Trophoblast cell (in vitro differentiated cells and primary cell): ENCODE measurements at regions not wholly inside any gene's neighbourhood (a gene's known extent, or its start where the extent isn't known, plus 50 kb on each side); places are given as distances from the start of the nearest gene placed in this dataset.

ENCODE experiments used
- DNase-seq, 2 donors: peaks; one replicate each; pipeline ENCODE4 v3.0.0-alpha.2; 2016
- H2AFZ ChIP-seq: 2 replicates; pipeline ENCODE4 v1.6.1; 2013; ENCODE audit warnings: low read length, moderate library complexity, mild to moderate bottlenecking; ENCODE audit not compliant: insufficient read depth, poor library complexity
- H2AK5ac ChIP-seq: 2 replicates; pipeline ENCODE4 v1.6.1; 2013; ENCODE audit warnings: mild to moderate bottlenecking, low read length
- H2BK120ac ChIP-seq: 2 replicates; pipeline ENCODE4 v1.6.1; 2013; ENCODE audit warnings: low read length, mild to moderate bottlenecking, moderate library complexity; ENCODE audit not compliant: insufficient read depth, poor library complexity
- H2BK12ac ChIP-seq: 2 replicates; pipeline ENCODE4 v1.6.1; 2013; ENCODE audit warnings: mild to moderate bottlenecking, low read length, moderate library complexity
- H2BK5ac ChIP-seq: 2 replicates; pipeline ENCODE4 v1.6.1; 2013; ENCODE audit warnings: low read length, low read depth, moderate library complexity, mild to moderate bottlenecking; ENCODE audit not compliant: poor library complexity
- H3K14ac ChIP-seq: 2 replicates; pipeline ENCODE4 v1.6.1; 2013; ENCODE audit warnings: mild to moderate bottlenecking, low read length
- H3K18ac ChIP-seq: 2 replicates; pipeline ENCODE4 v1.6.1; 2013; ENCODE audit warnings: mild to moderate bottlenecking, low read length
- H3K23ac ChIP-seq: 2 replicates; pipeline ENCODE4 v1.6.1; 2013; ENCODE audit warnings: low read length
- H3K27ac ChIP-seq: 2 replicates; pipeline ENCODE4 v1.5.1; 2013; ENCODE audit warnings: low read depth, mild to moderate bottlenecking, inconsistent platforms, low read length, moderate library complexity
- H3K27me3 ChIP-seq: 2 replicates; pipeline ENCODE4 v1.6.1; 2013; ENCODE audit warnings: inconsistent platforms, mild to moderate bottlenecking, low read length, moderate library complexity; ENCODE audit not compliant: insufficient read depth
- H3K36me3 ChIP-seq, 2 experiments: 1 replicate in 1 of 2; 2 replicates in 1 of 2; pipeline ENCODE4 v1.6.1; 2013; ENCODE audit warnings: low read length in 2 of 2, mild to moderate bottlenecking in 2 of 2, moderate library complexity in 1 of 2; ENCODE audit not compliant: insufficient read depth in 2 of 2, control insufficient read depth in 1 of 2
- H3K4ac ChIP-seq: 2 replicates; pipeline ENCODE4 v1.6.1; 2013; ENCODE audit warnings: low read depth, mild to moderate bottlenecking, low read length, moderate library complexity
- H3K4me1 ChIP-seq, 2 experiments: 1 replicate in 1 of 2; 2 replicates in 1 of 2; pipeline ENCODE4 v1.6.1; 2013; ENCODE audit warnings: low read length in 2 of 2, mild to moderate bottlenecking in 2 of 2, moderate library complexity in 1 of 2; ENCODE audit not compliant: insufficient read depth in 2 of 2, control insufficient read depth in 1 of 2
- H3K4me2 ChIP-seq: 2 replicates; pipeline ENCODE4 v1.6.1; 2013; ENCODE audit warnings: inconsistent platforms, mild to moderate bottlenecking, low read length, moderate library complexity
- H3K4me3 ChIP-seq: 2 replicates; pipeline ENCODE4 v1.5.1; 2013; ENCODE audit warnings: mild to moderate bottlenecking, low read depth, low read length, inconsistent platforms
- H3K79me1 ChIP-seq: one replicate; pipeline ENCODE4 v1.6.1; 2013; ENCODE audit warnings: low read length
- H3K79me2 ChIP-seq: 2 replicates; pipeline ENCODE4 v1.6.1; 2013; ENCODE audit warnings: low read length, mild to moderate bottlenecking; ENCODE audit not compliant: control insufficient read depth, insufficient read depth, poor library complexity
- H3K9ac ChIP-seq: 2 replicates; pipeline ENCODE4 v1.6.1; 2013; ENCODE audit warnings: mild to moderate bottlenecking, low read length
- H3K9me3 ChIP-seq: 2 replicates; pipeline ENCODE4 v1.6.1; 2013; ENCODE audit warnings: low read depth, mild to moderate bottlenecking, control low read depth, inconsistent platforms, low read length; ENCODE audit not compliant: insufficient read depth
- H4K12ac ChIP-seq: 2 replicates; pipeline ENCODE4 v1.6.1; 2013; ENCODE audit warnings: low read depth, mild to moderate bottlenecking, low read length, moderate library complexity
- H4K8ac ChIP-seq: 2 replicates; pipeline ENCODE4 v1.6.1; 2013; ENCODE audit warnings: low read depth, mild to moderate bottlenecking, low read length, moderate library complexity
- H4K91ac ChIP-seq: one replicate; pipeline ENCODE4 v1.6.1; 2013; ENCODE audit warnings: low read depth, mild to moderate bottlenecking, low read length, moderate library complexity
- WGBS: extraction: QIAGEN DNeasy Blood & Tissue Kit; methylation state at CpG from one replicate; pipeline ENCODE4 v1.1.7; 2013; ENCODE audit warnings: missing lambda C conversion rate; ENCODE audit not compliant: insufficient read length, insufficient coverage; ENCODE audit errors: extremely low coverage; 5-methylcytosine and 5-hydroxymethylcytosine counted together

GRCh38 chr15:91534976-91535375 is 318.5 kb upstream of the SLCO3A1 start:
- H3K4ac ChIP-seq: no peak overlapping the region
- no peak overlapping the region for H2BK5ac ChIP-seq
- no peak overlapping the region for H2AFZ ChIP-seq
- WGBS: no CpG with 5 or more reads among the region's 2 CpGs
- H4K8ac ChIP-seq: no peak overlapping the region
- no peak overlapping the region for H3K4me2 ChIP-seq
- no peak overlapping the region for H3K27ac ChIP-seq
- H2BK120ac ChIP-seq: no peak overlapping the region
- no peak overlapping the region for H3K14ac ChIP-seq
- no peak overlapping the region for H3K23ac ChIP-seq
- no peaks in the 10 kb centered on the region for H3K27me3 ChIP-seq
- no peaks in the 10 kb centered on the region for H3K36me3 ChIP-seq
- H4K12ac ChIP-seq: no peak overlapping the region
- no peak for DNase-seq
- no peaks in the 10 kb centered on the region for H3K79me1 ChIP-seq
- no peak overlapping the region for H2AK5ac ChIP-seq
- H3K18ac ChIP-seq: no peak overlapping the region
- H3K9me3 ChIP-seq: peaks cover under 1% of the 10 kb centered on the region
- H4K91ac ChIP-seq: no peak overlapping the region
- H3K9ac ChIP-seq: no peak overlapping the region
- H3K4me1 ChIP-seq: no peaks in the 10 kb centered on the region
- no peak overlapping the region for H3K4me3 ChIP-seq
- H3K79me2 ChIP-seq: no peaks in the 10 kb centered on the region
- H2BK12ac ChIP-seq: no peak overlapping the region

GRCh38 chr15:91535856-91536500 is 317.5 kb upstream of the SLCO3A1 start:
- Histone ChIP-seq H4K12ac (no peak overlapping the region), H3K23ac (no peak overlapping the region), H3K14ac (no peak overlapping the region), H3K79me2 (no peaks in the 10 kb centered on the region), H3K9ac (no peak overlapping the region), H3K9me3 (peaks cover 1% of the 10 kb centered on the region), H4K8ac (no peak overlapping the region), H3K36me3 (no peaks in the 10 kb centered on the region), H2BK12ac (no peak overlapping the region), H2AFZ (no peak overlapping the region), H3K18ac (no peak overlapping the region), H3K4me1 (no peaks in the 10 kb centered on the region), H3K79me1 (no peaks in the 10 kb centered on the region), H2BK5ac (no peak overlapping the region), H4K91ac (no peak overlapping the region), H2AK5ac (no peak overlapping the region), H3K4ac (no peak overlapping the region), H3K27me3 (no peaks in the 10 kb centered on the region), H3K4me2 (no peak overlapping the region), H2BK120ac (no peak overlapping the region), H3K4me3 (no peak overlapping the region), H3K27ac (no peak overlapping the region)
- no peak for DNase-seq
- no CpG with 5 or more reads among the region's 4 CpGs for WGBS

GRCh38 chr15:91537856-91538255 is 315.7 kb upstream of the SLCO3A1 start:
- no CpG with 5 or more reads among the region's 5 CpGs for WGBS
- H3K23ac ChIP-seq: no peak overlapping the region
- no peaks in the 10 kb centered on the region for H3K27me3 ChIP-seq
- no peak overlapping the region for H3K9ac ChIP-seq
- H4K91ac ChIP-seq: no peak overlapping the region
- H3K36me3 ChIP-seq: no peaks in the 10 kb centered on the region
- no peak overlapping the region for H2AFZ ChIP-seq
- no peaks in the 10 kb centered on the region for H3K79me1 ChIP-seq
- no peak overlapping the region for H3K4me2 ChIP-seq
- H2BK12ac ChIP-seq: no peak overlapping the region
- H2AK5ac ChIP-seq: no peak overlapping the region
- H3K27ac ChIP-seq: no peak overlapping the region
- no peaks in the 10 kb centered on the region for H3K4me1 ChIP-seq
- no peaks in the 10 kb centered on the region for H3K79me2 ChIP-seq
- no peak for DNase-seq
- H3K18ac ChIP-seq: no peak overlapping the region
- H3K9me3 ChIP-seq: peaks cover 1% of the 10 kb centered on the region
- no peak overlapping the region for H4K12ac ChIP-seq
- H2BK5ac ChIP-seq: no peak overlapping the region
- no peak overlapping the region for H2BK120ac ChIP-seq
- no peak overlapping the region for H3K14ac ChIP-seq
- no peak overlapping the region for H3K4me3 ChIP-seq
- no peak overlapping the region for H3K4ac ChIP-seq
- H4K8ac ChIP-seq: no peak overlapping the region

- Histone ChIP-seq H3K9ac (no peak overlapping the region), H3K14ac (no peak overlapping the region), H2AK5ac (no peak overlapping the region), H3K23ac (no peak overlapping the region), H2AFZ (no peak overlapping the region), H3K18ac (no peak overlapping the region), H3K27me3 (no peaks in the 10 kb centered on the region), H3K4me2 (no peak overlapping the region), H3K4me3 (no peak overlapping the region), H3K79me2 (no peaks in the 10 kb centered on the region), H3K9me3 (peaks cover 1% of the 10 kb centered on the region), H2BK5ac (no peak overlapping the region), H2BK120ac (no peak overlapping the region), H3K4me1 (no peaks in the 10 kb centered on the region), H3K36me3 (no peaks in the 10 kb centered on the region), H4K8ac (no peak overlapping the region), H3K4ac (no peak overlapping the region), H4K91ac (no peak overlapping the region), H2BK12ac (no peak overlapping the region), H3K79me1 (no peaks in the 10 kb centered on the region), H4K12ac (no peak overlapping the region), H3K27ac (no peak overlapping the region)
- DNase-seq: no peak
- no CpG with 5 or more reads among the region's 2 CpGs for WGBS
These were observed 314.7 kb upstream of the SLCO3A1 start for GRCh38 chr15:91538782-91539181.
